DMS53 treated with DMSO at 0.1 percent for 48 hours (cell line): ENCODE measurements at regions not wholly inside any gene's neighbourhood (a gene's known extent, or its start where the extent isn't known, plus 50 kb on each side); places are given as distances from the start of the nearest gene placed in this dataset.
A peak's percentile ranks its signal among the peaks of the same experiment; 100 is the strongest.
"Not testable (repeated sequence)": the region's sequence is repeated elsewhere in the genome, so short reads cannot be mapped to it uniquely, and the experiment has no call there.

Experiments
- DNase-seq: peaks from one replicate; lab custom pipeline; 2025; ENCODE audit not compliant: unreplicated experiment; lab: John Stamatoyannopoulos, UW

- DNase-seq = no peak
Observed at GRCh38 chr2:58407487-58407886, 166.4 kb upstream of the FANCL start.

- DNase-seq = no peak
Observed at GRCh38 chr2:58405341-58405740, 164.2 kb upstream of the FANCL start.

- DNase-seq = no peak
Observed at GRCh38 chr2:58401936-58402335, 160.8 kb upstream of the FANCL start.

- DNase-seq = no peak
Observed at GRCh38 chr2:58398406-58398805, 157.3 kb upstream of the FANCL start.

- DNase-seq = no peak
Observed at GRCh38 chr2:58387701-58388100, 146.6 kb upstream of the FANCL start.

GRCh38 chr2:58386904-58387303, 145.8 kb upstream of the FANCL start:
- peak; percentile 34 for DNase-seq

GRCh38 chr2:58378152-58378551, 137.0 kb upstream of the FANCL start:
- no peak for DNase-seq

GRCh38 chr2:58377181-58377580, 136.1 kb upstream of the FANCL start:
- DNase-seq = no peak

GRCh38 chr2:58376592-58376991, 135.5 kb upstream of the FANCL start:
- no peak for DNase-seq

- no peak for DNase-seq
Observed at GRCh38 chr2:58369594-58369993, 128.5 kb upstream of the FANCL start.

- no peak for DNase-seq
Observed at GRCh38 chr2:58364098-58364497, 123.0 kb upstream of the FANCL start.

GRCh38 chr2:58358026-58358425, 116.9 kb upstream of the FANCL start:
- DNase-seq = no peak

GRCh38 chr2:58357521-58357920, 116.4 kb upstream of the FANCL start:
- no peak for DNase-seq

GRCh38 chr2:58354230-58354629, 113.1 kb upstream of the FANCL start:
- no peak for DNase-seq

- DNase-seq = no peak
Observed at GRCh38 chr2:58350484-58350883, 109.4 kb upstream of the FANCL start.

GRCh38 chr2:58347810-58348209, 106.7 kb upstream of the FANCL start:
- no peak for DNase-seq

GRCh38 chr2:58341047-58341446, 99.9 kb upstream of the FANCL start:
- DNase-seq = no peak

- DNase-seq = no peak
Observed at GRCh38 chr2:58339548-58340243, 98.6 kb upstream of the FANCL start.

GRCh38 chr2:58336416-58336815, 95.3 kb upstream of the FANCL start:
- no peak for DNase-seq

- no peak for DNase-seq
Observed at GRCh38 chr2:58334414-58334813, 93.3 kb upstream of the FANCL start.

- not testable (repeated sequence) for DNase-seq
Observed at GRCh38 chr2:58325296-58325895, 84.3 kb upstream of the FANCL start.

GRCh38 chr2:58319481-58319880, 78.4 kb upstream of the FANCL start:
- DNase-seq = no peak

GRCh38 chr2:58318949-58319348, 77.8 kb upstream of the FANCL start:
- DNase-seq = not testable (repeated sequence)
